HEK293 (cell line): ENCODE measurements at regions not wholly inside any gene's neighbourhood (a gene's known extent, or its start where the extent isn't known, plus 50 kb on each side); places are given as distances from the start of the nearest gene placed in this dataset.

ENCODE experiments used
- CTCF ChIA-PET: fragments of 350-600 bp; formaldehyde crosslinking; extraction: SDS; loops from one replicate; lab custom pipeline; 2021; ENCODE audit warnings: antibody characterized with exemption; lab: Yijun Ruan, JAX
- POLR2A ChIA-PET: fragments of 300-600 bp; formaldehyde crosslinking; extraction: SDS; loops from one replicate; lab custom pipeline; 2020; ENCODE audit warnings: antibody characterized with exemption, inconsistent platforms; lab: Yijun Ruan, JAX
- H3K27ac ChIP-seq: fragments of 200-500 bp; sonication (Bioruptor generic); 2 replicates; pipeline ENCODE4 v1.5.1; 2014; ENCODE audit warnings: low read depth, low read length, control low read depth, inconsistent platforms; ENCODE audit errors: extremely low read depth
- H3K36me3 ChIP-seq, 2 experiments: fragments of 200-500 bp in 1 of 2; sonication (Bioruptor generic) in 1 of 2; 1 replicate in 1 of 2; 2 replicates in 1 of 2; pipeline ENCODE4 v1.5.1; 2014 to 2017; ENCODE audit warnings: inconsistent platforms in 2 of 2, low read length in 2 of 2; ENCODE audit not compliant: control insufficient read depth in 2 of 2, insufficient read depth in 1 of 2
- H3K4me1 ChIP-seq: fragments of 200-500 bp; sonication (Bioruptor generic); 2 replicates; pipeline ENCODE4 v1.5.1; 2014; ENCODE audit warnings: mild to moderate bottlenecking, low read length, inconsistent platforms; ENCODE audit not compliant: control insufficient read depth, insufficient read depth
- H3K4me3 ChIP-seq: 2 replicates; pipeline ENCODE4 v1.5.1; 2011; ENCODE audit warnings: low read depth, mild to moderate bottlenecking, control low read depth, low read length, moderate library complexity
- H3K9me3 ChIP-seq: fragments of 200-500 bp; sonication (Bioruptor generic); 2 replicates; pipeline ENCODE4 v1.5.1; 2014; ENCODE audit warnings: low read depth, low read length, inconsistent platforms; ENCODE audit not compliant: control insufficient read depth, insufficient read depth
- EGR2 ChIP-seq: fragments of 450-650 bp; formaldehyde crosslinking; IDR thresholded peaks from 2 replicates; pipeline ENCODE4 v1.5.1; 2016; ENCODE audit warnings: low read depth, missing biosample characterization, missing genetic modification characterization
- INSM2 ChIP-seq: fragments of 450-650 bp; formaldehyde crosslinking; IDR thresholded peaks from 2 replicates; pipeline ENCODE4 v1.5.1; 2016; ENCODE audit warnings: missing biosample characterization, missing genetic modification characterization
- TRIM28 ChIP-seq: IDR thresholded peaks from 2 replicates; pipeline ENCODE4 v1.6.1; 2011; ENCODE audit warnings: low read length, control low read depth, borderline replicate concordance
- ZBTB26 ChIP-seq: fragments of 450-650 bp; formaldehyde crosslinking; optimal IDR thresholded peaks from 2 replicates; pipeline ENCODE3; 2016; ENCODE audit warnings: missing biosample characterization, mild to moderate bottlenecking, missing genetic modification characterization
- ZBTB7A ChIP-seq: fragments of 450-650 bp; formaldehyde crosslinking; IDR thresholded peaks from 2 replicates; pipeline ENCODE4 v1.5.1; 2016; ENCODE audit warnings: low read depth, missing biosample characterization, missing genetic modification characterization
- ZNF114 ChIP-seq: fragments of 450-650 bp; formaldehyde crosslinking; IDR thresholded peaks from 2 replicates; pipeline ENCODE4 v1.5.0; 2017; ENCODE audit warnings: missing biosample characterization, missing genetic modification characterization
- ZNF26 ChIP-seq: fragments of 450-650 bp; formaldehyde crosslinking; IDR thresholded peaks from 2 replicates; pipeline ENCODE4 v1.5.1; 2016; ENCODE audit warnings: missing biosample characterization, missing genetic modification characterization
- ZNF350 ChIP-seq: fragments of 450-650 bp; formaldehyde crosslinking; IDR thresholded peaks from 2 replicates; pipeline ENCODE4 v1.5.0; 2017; ENCODE audit warnings: missing biosample characterization, mild to moderate bottlenecking, missing genetic modification characterization
- ZNF354C ChIP-seq: fragments of 450-650 bp; formaldehyde crosslinking; IDR thresholded peaks from 2 replicates; pipeline ENCODE4 v1.5.1; 2016; ENCODE audit warnings: missing biosample characterization, missing genetic modification characterization, low read depth, borderline replicate concordance
- ZNF529 ChIP-seq: fragments of 450-650 bp; formaldehyde crosslinking; IDR thresholded peaks from 2 replicates; pipeline ENCODE4 v1.5.1; 2017; ENCODE audit warnings: missing genetic modification characterization, missing biosample characterization; ENCODE audit not compliant: insufficient replicate concordance
- ZNF621 ChIP-seq: fragments of 450-650 bp; formaldehyde crosslinking; IDR thresholded peaks from 2 replicates; pipeline ENCODE4 v1.5.1; 2017; ENCODE audit warnings: missing biosample characterization, missing genetic modification characterization
- ZNF623 ChIP-seq: fragments of 450-650 bp; formaldehyde crosslinking; IDR thresholded peaks from 2 replicates; pipeline ENCODE4 v1.5.1; 2016; ENCODE audit warnings: missing biosample characterization, missing genetic modification characterization
- ZNF747 ChIP-seq: fragments of 450-650 bp; formaldehyde crosslinking; IDR thresholded peaks from 2 replicates; pipeline ENCODE4 v1.5.1; 2016; ENCODE audit warnings: missing biosample characterization, missing genetic modification characterization
- ZNF830 ChIP-seq: fragments of 450-650 bp; IDR thresholded peaks from 2 replicates; pipeline ENCODE4 v1.5.0; 2018; ENCODE audit warnings: missing biosample characterization, missing genetic modification characterization, low read depth, mild to moderate bottlenecking, moderate library complexity
- TF ChIP-seq, protein P1 (sequence below): fragments of 450-650 bp; IDR thresholded peaks from 2 replicates; pipeline ENCODE4 v1.5.1; 2018; ENCODE audit warnings: missing biosample characterization, missing genetic modification characterization
- TF ChIP-seq, protein P2 (sequence below): fragments of 450-650 bp; formaldehyde crosslinking; IDR thresholded peaks from 2 replicates; pipeline ENCODE4 v1.5.1; 2016; ENCODE audit warnings: missing biosample characterization, missing genetic modification characterization
- TF ChIP-seq, protein P3 (sequence below): fragments of 450-650 bp; formaldehyde crosslinking; IDR thresholded peaks from 2 replicates; pipeline ENCODE4 v1.5.1; 2016; ENCODE audit warnings: missing biosample characterization, missing genetic modification characterization
- TF ChIP-seq, protein P4 (sequence below): fragments of 450-650 bp; formaldehyde crosslinking; IDR thresholded peaks from 2 replicates; pipeline ENCODE4 v1.5.1; 2017; ENCODE audit warnings: missing biosample characterization, missing genetic modification characterization

GRCh38 chr4:62324215-62324614, 1124.1 kb downstream of the ADGRL3 start:
- H3K4me3 ChIP-seq, result no peak overlapping the region
- H3K27ac ChIP-seq, result no peak overlapping the region
- CTCF ChIA-PET, result no interaction called here
- TF ChIP-seq ZNF26 (tag by site-specific recombination) (no peak), INSM2 (no peak), ZBTB26 (tag by site-specific recombination) (no peak), ZNF529 (tag by site-specific recombination) (no peak), EGR2 (tag by site-specific recombination) (no peak), ZNF350 (tag by site-specific recombination) (no peak), ZNF747 (no peak), ZNF623 (no peak), ZNF354C (tag by site-specific recombination) (no peak), TRIM28 (no peak), ZNF830 (tag by site-specific recombination) (no peak), ZNF621 (tag by site-specific recombination) (no peak), ZNF114 (tag by site-specific recombination) (no peak), ZBTB7A (tag by site-specific recombination) (no peak)
- TF ChIP-seq, protein P1, sequence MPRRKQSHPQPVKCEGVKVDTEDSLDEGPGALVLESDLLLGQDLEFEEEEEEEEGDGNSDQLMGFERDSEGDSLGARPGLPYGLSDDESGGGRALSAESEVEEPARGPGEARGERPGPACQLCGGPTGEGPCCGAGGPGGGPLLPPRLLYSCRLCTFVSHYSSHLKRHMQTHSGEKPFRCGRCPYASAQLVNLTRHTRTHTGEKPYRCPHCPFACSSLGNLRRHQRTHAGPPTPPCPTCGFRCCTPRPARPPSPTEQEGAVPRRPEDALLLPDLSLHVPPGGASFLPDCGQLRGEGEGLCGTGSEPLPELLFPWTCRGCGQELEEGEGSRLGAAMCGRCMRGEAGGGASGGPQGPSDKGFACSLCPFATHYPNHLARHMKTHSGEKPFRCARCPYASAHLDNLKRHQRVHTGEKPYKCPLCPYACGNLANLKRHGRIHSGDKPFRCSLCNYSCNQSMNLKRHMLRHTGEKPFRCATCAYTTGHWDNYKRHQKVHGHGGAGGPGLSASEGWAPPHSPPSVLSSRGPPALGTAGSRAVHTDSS (tag by site-specific recombination), result no peak
- TF ChIP-seq, protein P2, sequence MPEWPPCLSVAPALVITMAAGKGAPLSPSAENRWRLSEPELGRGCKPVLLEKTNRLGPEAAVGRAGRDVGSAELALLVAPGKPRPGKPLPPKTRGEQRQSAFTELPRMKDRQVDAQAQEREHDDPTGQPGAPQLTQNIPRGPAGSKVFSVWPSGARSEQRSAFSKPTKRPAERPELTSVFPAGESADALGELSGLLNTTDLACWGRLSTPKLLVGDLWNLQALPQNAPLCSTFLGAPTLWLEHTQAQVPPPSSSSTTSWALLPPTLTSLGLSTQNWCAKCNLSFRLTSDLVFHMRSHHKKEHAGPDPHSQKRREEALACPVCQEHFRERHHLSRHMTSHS (tag by site-specific recombination), result no peak
- TF ChIP-seq, protein P3, sequence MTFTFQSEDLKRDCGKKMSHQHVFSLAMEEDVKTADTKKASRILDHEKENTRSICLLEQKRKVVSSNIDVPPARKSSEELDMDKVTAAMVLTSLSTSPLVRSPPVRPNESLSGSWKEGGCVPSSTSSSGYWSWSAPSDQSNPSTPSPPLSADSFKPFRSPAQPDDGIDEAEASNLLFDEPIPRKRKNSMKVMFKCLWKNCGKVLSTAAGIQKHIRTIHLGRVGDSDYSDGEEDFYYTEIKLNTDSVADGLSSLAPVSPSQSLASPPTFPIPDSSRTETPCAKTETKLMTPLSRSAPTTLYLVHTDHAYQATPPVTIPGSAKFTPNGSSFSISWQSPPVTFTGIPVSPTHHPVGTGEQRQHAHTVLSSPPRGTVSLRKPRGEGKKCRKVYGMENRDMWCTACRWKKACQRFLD (tag by site-specific recombination), result no peak
- TF ChIP-seq, protein P4, sequence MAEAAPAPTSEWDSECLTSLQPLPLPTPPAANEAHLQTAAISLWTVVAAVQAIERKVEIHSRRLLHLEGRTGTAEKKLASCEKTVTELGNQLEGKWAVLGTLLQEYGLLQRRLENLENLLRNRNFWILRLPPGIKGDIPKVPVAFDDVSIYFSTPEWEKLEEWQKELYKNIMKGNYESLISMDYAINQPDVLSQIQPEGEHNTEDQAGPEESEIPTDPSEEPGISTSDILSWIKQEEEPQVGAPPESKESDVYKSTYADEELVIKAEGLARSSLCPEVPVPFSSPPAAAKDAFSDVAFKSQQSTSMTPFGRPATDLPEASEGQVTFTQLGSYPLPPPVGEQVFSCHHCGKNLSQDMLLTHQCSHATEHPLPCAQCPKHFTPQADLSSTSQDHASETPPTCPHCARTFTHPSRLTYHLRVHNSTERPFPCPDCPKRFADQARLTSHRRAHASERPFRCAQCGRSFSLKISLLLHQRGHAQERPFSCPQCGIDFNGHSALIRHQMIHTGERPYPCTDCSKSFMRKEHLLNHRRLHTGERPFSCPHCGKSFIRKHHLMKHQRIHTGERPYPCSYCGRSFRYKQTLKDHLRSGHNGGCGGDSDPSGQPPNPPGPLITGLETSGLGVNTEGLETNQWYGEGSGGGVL (tag by site-specific recombination), result no peak
- TF ChIP-seq, all 188 proteins: peak for 0
- POLR2A ChIA-PET, result no interaction called here
- no peaks in the 10 kb centered on the region for H3K36me3 ChIP-seq
- no peaks in the 10 kb centered on the region for H3K4me1 ChIP-seq
- H3K9me3 ChIP-seq, result no peaks in the 10 kb centered on the region
